Hippocampal formation (tissue), 2 donors: ENCODE measurements at regions not wholly inside any gene's neighbourhood (a gene's known extent, or its start where the extent isn't known, plus 50 kb on each side); places are given as distances from the start of the nearest gene placed in this dataset.
"Not testable (repeated sequence)": the region's sequence is repeated elsewhere in the genome, so short reads cannot be mapped to it uniquely, and the experiment has no call there.

Experiments used
- DNase-seq, 2 donors: peaks; one replicate each; lab custom pipeline; 2025; lab: John Stamatoyannopoulos, UW

DNA sequence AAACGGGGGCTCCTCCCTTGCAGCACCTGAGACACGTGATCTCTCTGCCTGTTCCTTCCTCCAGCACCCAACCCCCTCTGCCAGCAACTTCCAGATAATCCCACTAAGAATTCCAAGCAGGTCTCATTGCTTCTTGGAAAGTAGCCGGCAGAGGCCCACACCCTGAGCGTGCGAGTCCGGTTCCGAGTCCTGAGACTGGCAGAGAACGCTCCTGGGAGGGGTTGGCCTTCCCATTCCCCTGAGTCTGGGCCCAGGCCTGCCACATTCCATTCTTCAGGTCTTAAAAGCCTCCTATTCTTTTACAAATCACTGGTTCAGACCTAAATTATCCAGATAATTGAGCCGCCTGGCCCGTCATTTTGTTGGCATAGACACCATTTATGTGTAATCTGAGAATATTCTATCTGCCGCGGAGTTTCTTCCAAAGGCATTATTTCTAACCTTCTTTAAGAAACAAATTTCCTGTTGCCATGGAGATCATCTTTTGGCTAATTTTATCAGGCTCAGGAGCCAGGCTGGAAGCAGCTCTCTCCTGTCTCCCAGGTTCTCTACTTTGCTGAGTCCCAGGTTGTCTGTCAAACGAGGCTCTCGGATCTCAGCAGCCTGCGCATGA lies 165.4 kb downstream of the MYCN start:
- DNase-seq, result no peak

DNA sequence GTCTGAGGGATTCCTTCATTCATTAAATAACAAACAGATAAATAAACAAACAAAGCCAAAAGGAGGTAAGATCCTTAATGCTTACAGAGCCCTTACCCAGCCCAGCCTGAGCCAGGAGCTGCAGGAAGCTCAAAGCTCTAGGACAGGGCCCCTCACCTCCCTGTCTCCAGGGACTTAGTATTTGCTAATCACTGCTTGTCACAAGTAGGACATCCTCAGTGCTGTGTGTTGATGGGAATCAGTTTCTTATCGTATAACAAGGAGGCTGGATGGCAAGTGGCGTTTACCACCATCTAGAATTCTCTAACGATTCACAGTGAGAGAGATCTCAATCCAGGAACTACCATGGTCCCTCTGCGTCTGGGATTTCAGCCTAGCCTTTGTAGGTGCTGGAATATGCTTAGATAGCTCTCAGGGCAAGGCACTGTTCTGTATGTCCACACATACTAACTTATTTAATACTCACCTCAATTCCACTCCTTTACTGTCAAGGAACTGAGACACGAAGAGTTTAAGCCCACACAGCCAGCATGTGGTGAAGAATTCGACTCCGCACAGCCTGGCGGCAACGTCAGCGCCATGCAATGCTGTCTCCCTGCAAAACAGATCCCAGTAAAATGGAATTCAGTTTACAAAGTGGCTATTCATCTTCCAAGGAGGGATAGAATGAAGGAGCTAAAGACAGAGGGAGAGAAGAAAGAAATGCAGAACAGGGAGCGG lies 164.8 kb downstream of the MYCN start:
- DNase-seq, result no peak

DNA sequence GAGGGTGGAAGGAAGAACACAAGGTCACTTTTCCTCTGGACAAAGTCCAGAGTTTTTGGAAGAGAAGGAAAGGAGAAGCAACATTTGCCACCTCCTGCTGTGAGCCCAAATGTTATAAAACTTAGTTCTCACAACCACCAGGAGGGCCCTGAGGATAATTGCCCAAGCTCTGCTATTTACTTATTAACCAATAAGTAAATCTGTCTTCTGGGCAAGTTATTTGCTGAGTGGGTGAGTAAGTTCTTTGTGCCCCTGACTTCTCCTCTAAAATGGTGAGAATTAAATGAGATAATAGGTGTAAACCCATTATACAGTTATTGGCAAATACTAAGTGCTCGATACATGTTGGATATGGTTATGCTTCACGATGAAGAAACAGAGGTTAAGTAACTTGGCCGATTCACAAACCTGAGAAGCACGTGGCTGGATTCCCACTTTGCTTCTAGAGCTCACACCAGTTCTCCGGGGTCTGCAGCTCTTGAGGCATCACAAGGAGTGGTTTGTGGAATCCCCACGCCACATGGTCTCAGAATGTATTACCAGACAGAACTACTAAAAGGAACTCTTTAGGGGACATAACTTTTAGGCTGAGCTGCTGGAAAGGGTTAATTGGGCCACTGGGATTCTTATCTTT lies 164.1 kb downstream of the MYCN start:
- no peak for DNase-seq

DNA sequence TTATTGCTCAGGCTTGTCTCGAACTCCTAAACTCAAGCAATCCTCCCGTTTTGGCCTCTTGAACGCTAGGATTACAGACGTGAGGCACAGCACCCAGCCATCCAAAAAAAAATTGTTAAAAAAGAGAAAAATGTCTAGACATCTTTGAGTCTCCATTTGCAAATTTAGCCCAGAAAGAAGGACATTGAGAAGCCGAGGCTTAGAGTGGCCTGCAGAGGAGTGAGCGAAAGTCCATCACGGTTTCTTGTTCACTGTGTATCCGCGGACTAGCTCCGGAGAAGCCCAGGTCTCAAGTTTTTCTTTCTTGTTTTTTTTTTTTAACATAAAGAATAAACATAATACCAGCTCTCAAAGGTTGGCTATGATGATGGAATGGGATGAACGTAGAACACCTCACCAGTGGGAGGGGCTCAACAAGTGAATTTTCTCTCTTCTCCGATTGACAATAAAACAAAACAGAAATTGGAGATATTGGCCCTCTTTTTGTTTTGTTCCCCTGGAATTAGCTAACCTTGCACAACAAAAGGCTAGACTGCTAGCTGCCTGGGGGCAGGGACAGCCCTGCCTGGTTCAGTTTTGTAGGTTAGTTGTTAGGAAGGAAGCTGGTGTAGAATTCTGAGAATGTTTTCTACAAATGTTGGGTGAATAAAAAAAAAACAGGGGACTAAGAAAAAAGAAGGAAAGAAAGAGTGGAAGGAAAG lies 163.4 kb downstream of the MYCN start:
- DNase-seq, result no peak

DNA sequence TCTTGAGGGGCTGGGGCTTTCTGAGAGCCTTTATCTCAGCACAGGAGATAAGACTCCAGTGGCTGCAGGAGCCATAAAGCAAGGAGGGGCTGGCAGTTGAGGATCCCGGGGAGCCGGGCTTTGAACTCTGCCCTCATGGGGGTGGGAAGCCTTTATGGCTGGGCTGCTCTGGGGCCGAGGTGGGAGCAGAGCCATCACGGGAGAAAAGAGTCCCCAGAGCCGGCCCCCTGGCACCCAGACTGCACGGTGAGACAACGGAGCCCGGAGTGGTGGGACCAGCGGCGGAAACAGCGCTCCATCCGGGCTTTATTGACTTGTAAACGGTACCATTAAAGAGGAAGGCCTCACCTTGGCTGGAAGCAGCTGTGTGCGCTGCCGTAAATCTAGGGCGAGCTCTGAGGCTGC lies 162.6 kb downstream of the MYCN start:
- no peak for DNase-seq

DNA sequence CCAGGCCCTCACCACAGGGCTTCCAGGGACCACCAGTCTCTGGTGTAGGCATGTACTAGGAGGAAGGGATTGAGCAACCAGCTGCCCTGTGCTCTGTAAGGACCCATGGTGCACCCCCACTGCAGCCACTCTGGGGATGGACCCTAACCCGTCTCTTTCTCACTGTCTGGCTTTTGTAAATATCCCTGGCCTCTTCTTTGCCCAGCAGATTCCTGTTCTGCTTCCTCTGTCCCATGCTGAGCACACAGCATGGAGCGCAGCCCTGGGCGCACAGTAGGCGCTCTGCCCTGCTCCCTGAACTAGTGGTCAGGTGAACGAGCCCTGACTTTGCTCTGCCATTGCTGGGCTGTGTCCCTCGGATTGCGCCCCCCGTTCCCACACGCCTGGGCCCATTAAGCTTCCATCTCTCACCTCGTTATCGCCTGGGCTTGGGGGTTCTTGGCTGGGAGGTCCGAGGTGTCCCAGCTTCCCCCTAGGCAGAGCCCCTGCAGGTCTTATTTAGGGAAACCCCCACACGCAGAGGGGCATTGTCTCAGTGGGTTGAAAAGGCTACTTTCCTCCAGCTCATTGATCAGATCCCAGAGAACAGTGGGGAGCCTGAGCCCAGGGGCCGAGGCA lies 162.1 kb downstream of the MYCN start:
- no peak for DNase-seq

DNA sequence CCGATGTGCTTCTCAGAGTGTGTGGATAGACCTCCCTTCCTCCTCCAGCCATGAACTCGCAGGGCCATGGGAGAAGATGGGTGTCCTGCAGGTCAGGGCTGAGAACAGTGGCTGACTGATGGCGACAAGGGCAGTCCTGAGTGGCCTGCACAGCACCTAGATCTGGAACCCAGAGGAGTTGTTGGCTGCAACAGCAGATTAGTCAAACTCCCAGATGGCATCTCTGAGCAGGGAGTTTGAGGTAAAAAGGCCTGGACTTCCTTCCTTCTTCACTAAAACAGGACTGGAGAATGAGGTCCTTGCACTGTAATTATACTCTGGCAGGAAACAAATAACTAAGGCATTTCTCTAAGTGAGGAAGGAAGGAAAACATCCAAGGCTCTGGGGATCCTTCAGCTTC lies 160.8 kb downstream of the MYCN start:
- no peak for DNase-seq

DNA sequence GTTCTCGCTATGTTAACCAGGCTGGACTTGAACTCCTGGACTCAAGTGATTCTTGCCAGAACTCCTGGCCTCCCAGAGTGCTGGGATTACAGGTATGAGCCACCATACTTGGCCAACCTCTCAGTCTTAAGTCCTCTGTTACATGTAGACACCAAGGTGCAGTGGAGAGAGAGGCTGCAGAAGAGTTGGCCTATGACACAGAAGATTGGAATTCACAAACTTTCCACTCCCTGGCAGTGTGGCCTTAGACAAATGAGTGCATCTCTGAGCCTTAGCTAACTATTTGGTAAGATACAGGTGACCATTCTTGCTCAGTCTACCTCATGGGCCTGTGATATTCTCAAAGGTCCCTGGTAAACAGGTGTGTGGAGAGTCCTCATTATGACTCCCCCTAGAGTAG lies 159.7 kb downstream of the MYCN start:
- no peak for DNase-seq

DNA sequence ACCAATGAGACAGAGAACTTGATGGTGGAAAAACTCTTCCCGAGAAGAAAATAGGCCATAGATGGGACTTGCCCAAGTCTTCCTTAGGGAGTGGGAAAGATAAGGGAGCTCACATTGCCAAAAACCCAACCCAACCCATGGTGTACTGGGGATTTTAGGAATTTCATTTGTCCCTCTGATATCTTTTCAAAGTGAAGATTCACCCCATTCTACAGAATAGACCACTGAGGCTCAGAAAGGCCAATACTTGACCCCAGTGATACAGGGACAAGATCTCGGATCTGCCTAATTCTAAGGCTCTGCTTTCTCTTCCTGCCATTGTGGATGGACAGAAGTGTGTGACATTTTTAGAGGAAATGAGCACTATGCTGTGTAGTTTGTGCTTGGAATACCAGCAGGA lies 159.0 kb downstream of the MYCN start:
- DNase-seq, result no peak

DNA sequence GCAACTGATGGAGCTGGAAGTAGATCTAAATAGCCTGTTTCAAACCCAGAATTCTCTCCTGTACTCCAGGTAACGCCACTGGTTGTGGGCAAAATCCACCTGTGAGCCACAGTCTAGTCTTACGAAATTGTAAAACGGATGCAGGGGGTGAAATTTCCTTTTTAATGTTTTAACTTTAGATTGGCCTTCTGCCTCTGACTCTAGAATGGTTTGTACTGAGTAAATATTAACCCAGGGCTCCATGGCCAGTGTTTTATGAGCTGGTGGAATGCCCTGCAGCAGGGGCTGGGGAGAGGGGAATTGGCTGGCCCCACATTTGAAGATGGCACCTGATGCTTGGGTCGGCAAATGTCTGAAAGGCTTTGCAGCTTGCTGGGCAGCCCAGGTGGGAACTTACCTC lies 156.6 kb downstream of the MYCN start:
- no peak for DNase-seq

DNA sequence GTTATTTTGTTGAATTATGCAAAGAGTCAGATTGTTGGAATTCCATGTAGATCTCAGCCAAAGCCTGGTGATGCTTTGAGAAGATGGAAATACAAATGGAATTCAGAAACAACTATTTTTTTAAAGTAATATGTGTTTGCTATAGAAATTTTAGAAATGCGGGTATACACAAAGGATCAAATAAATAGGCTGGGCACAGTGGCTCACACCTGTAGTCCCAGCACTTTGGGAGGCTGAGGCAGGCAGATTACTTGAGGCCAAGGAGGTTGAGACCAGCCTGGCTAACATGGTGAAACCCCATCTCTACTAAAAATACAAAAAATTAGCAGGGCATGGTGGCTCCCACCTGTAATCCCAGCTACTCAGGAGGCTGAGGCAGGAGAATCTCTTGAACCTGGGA lies 155.1 kb downstream of the MYCN start:
- DNase-seq, result not testable (repeated sequence)

DNA sequence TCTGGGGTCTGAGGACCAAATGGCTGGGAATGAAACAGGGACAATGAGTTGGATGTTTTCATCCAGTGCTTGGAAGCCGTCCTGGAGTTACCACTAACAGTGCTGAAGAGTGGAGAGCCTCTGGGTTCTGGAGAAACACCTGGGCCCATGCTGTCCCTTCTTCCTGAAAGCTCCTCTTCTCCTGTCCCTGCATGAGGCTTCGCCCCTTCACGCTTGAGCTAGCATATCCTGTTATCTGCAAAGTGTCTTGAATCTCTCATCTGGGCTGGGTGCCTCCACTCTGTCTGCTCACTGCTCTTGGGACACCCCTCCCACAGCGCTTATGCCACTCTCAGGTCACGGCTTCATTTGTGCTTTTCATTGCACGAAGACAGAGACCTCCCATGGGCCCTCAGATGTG lies 154.5 kb downstream of the MYCN start:
- no peak for DNase-seq

DNA sequence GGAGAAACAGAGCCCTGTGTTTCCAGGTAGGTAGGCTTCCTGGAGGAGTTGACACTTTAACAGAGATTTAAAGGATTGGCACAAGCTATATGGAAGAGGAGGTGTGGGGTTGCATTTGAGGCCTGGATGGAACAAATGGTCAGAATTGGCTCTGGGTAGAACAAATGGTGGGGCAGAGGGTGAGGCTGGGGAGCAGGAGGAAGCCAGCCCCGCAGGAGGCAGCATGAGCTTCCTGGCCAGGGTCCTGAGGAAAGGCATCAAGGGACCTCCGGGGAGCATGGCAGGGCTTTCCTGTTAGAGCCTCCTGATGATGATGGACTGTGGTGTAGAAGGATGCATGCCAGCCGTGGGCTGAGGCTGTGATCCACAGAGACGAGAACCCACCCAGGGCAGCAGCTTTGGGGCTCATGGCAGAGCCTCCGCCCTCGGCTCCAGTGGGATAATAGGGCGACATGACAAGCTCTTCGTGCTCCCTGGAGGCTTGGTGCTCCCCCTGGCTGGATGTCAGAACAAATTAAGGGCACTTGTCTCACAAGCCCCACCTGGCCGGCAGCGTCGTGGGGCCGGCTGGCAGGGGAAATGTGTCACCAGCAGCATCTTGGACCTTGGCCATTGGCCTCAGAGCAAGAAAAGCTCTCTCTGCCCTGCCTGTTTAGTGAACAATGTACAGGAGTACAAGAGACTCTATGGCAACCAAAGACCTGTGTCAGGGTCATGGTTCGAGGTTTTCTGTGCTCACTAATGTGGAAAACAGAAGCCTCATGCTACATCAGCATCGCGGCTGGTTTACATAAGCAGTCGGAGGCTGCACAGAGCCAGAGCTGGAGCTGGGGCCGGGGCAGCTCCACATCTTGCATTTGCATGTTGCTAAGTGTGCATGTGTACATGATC lies 153.5 kb downstream of the MYCN start:
- no peak for DNase-seq

DNA sequence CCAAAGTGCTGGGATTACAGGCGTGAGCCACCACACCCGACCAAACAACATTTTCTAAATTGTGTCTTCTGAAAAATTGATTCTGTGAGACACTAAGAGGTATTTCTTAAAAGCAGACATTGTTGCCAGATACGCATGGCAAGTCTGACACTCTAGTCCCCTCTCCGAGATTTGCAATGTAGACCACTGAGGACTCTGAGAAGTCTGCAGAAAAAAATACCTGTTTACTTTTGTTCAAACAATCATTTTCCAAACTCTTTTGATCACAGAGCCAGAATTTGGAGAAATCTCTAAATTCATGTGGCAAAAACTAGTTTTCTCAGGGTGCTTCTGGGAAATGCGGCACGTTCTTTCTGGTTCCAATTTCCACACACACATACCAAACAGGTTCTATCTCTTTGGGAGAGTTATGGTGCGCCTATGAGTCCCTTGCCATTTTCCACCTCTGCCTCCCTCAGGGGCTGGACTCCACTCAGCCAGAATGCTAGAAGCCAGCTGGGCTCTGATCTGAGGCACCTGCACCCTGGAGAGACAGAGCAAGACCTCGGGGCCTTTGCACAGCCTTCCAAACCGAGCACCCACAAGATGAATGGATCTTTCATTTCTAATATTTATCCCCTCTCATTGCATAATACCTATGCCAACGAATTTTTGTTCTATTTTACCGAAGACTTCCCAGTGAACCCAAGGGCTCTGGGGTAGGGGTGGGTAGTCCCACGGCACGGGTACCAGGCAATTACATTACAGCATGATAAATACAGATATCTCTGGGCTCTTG lies 152.7 kb downstream of the MYCN start:
- DNase-seq, result no peak

DNA sequence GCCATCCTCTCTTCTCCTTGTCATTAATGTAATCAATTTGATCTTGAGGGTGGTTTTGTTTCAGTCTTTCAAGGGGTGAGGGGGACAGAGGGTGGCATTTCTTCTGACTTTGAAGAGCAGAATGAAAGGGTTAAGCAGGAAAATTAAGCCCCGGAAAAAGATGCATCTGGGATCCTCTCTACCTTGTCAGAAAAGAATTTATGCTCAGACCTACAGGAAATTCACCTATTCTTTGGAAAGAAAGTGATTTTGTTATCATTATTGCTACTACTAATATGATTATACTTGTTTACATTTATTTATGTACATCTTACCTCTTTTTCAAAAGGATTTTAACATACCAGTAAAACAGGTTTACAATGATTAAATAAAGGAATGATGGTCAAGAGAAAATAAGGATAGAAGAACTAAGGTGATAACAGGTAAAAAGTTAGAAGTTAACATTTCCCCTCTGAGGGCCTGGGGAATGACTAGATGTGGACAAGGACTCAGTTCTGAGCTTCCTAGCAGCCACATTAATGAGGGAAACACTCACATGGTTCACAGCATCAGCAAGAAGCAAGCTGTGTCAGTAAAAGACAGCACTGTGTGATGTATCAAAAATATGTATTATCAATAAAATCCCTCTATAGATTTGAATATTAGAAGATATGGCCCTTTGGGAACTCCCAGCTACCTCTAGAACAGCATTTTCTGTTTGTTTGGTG lies 151.4 kb downstream of the MYCN start:
- DNase-seq, result no peak

DNA sequence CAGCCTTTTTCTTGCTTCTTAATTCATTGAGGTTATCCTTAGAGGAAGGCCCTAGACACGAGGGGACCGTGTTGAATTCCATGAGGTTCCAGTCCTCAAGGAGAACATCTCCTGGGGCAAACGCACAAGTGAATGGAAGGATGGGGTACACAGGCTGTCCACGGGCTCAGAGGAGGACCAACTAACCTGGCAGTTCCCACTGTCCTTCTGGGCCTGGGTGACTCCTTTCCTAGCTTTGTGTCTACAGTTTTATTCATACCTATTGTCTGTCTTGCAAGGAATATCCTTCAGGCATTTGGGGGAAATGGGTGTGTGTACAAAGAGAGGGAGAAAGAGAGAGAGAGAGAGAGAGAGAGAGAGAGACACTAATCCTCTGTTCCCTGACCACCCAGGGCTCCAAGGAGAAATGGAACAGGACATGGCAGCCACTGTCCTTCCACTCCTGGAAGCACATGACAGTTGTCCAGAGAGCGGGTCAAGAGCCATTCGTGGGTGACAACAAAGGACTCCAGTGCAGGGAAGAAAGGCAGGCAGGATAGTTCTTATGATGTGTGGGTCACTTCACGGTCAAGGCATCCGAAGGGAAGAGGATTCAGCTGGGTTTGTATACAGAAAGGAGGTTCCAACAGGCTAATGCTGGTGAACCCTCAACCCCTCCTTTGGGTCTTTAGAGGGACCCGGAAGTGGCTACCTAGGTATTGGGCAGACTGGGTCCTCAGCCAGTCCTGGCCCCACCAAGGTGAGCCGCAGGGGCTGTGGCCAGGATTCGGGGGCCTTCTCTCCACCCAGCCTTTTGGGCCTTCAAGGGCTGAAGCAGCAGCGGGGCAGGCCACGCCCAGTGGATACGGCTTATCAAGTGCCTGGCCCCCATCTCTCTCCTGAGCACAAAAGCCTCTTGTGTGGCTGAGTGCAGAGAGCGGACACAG lies 150.6 kb downstream of the MYCN start:
- DNase-seq, result no peak

DNA sequence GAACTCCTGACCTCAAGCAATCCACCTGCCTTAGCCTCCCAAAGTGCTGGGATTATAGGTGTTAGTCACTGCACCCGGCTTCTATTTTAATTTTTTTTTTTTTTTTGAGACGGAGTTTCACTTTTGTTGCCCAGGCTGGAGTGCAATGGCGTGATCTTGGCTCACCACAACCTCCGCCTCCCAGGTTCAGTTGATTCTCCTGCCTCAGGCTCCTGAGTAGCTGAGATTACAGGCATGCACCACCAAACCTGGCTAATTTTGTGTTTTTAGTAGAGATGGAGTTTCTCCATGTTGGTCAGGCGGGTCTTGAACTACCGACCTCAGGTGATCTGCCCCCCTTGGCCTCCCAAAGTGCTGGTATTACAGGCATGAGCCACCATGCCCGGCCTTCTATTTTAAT lies 149.1 kb downstream of the MYCN start:
- DNase-seq, result not testable (repeated sequence)

DNA sequence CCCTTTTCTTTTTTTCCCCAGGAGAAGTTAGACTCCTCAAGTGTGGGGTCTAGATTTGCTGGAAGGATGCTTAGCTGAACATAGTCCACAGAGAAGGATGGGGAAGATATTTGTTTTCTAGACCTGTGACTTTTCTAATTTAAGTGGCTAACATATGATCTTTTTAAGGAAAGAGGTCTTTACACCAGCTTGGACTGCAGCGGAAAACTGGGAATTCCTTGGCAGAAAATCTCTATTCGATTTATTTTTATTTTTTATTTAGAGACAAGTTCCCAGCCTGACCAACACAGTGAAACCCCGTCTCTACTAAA lies 148.4 kb downstream of the MYCN start:
- no peak for DNase-seq
